Bronchial epithelial cell (primary cell): ENCODE measurements at regions not wholly inside any gene's neighbourhood (a gene's known extent, or its start where the extent isn't known, plus 50 kb on each side); places are given as distances from the start of the nearest gene placed in this dataset.

ENCODE experiments used
- DNase-seq: peaks from one replicate; pipeline ENCODE4 v3.0.0-alpha.2; 2010; ENCODE audit warnings: low read depth
- FAIRE-seq: peaks from 2 replicates; lab custom pipeline; 2011; peaks lifted over from hg19 to GRCh38; lab: Jason Lieb, UNC
- H3K27me3 ChIP-seq: 2 replicates; pipeline ENCODE4 v1.5.1; 2011; ENCODE audit warnings: low read length; ENCODE audit not compliant: control insufficient read depth, insufficient read depth
- H3K36me3 ChIP-seq: 2 replicates; pipeline ENCODE4 v1.5.1; 2011; ENCODE audit warnings: low read length; ENCODE audit not compliant: control insufficient read depth, insufficient read depth
- H3K4me3 ChIP-seq: 2 replicates; pipeline ENCODE4 v1.5.1; 2011; ENCODE audit warnings: mild to moderate bottlenecking, low read depth, low read length, control low read depth
- TF ChIP-seq, protein P1 (sequence below): IDR thresholded peaks from 2 replicates; pipeline ENCODE4 v1.5.1; 2011; ENCODE audit warnings: mild to moderate bottlenecking, moderate library complexity, low read length, control low read depth, inconsistent platforms; ENCODE audit not compliant: insufficient read depth, severe bottlenecking

DNA sequence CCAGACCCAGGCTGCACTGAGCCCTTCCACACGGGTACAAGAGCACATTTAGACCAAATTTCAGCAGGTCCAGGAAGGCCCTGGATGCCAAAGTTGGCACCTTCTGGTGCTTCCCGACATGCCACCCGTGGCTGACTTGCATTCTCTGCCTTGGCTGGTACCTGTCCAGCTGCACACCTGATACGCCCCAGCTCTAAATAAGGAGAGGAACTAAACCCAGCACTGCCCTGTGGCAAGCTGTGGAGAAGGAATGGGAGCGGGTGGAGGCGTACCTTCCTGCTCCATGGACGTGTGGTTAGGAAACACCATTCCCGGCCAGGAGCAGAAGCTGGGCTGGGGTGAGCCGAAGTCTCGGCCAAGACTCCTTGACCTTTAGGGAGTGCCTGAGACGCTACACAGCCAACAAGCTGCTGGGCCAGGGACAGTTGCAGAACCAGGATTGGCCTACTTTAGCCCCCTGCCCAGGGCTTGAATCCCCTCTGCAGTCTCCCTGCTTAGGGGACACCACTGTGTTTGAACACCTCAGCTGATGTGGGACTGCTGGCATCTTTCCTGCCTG is 86.5 kb upstream of the TAF1B start:
- no peak for DNase-seq
- TF ChIP-seq, protein P1, sequence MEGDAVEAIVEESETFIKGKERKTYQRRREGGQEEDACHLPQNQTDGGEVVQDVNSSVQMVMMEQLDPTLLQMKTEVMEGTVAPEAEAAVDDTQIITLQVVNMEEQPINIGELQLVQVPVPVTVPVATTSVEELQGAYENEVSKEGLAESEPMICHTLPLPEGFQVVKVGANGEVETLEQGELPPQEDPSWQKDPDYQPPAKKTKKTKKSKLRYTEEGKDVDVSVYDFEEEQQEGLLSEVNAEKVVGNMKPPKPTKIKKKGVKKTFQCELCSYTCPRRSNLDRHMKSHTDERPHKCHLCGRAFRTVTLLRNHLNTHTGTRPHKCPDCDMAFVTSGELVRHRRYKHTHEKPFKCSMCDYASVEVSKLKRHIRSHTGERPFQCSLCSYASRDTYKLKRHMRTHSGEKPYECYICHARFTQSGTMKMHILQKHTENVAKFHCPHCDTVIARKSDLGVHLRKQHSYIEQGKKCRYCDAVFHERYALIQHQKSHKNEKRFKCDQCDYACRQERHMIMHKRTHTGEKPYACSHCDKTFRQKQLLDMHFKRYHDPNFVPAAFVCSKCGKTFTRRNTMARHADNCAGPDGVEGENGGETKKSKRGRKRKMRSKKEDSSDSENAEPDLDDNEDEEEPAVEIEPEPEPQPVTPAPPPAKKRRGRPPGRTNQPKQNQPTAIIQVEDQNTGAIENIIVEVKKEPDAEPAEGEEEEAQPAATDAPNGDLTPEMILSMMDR: no peak
- peak; percentile 64 for FAIRE-seq
- Histone ChIP-seq H3K4me3 (no peak overlapping the region), H3K27me3 (no peaks in the 10 kb centered on the region), H3K36me3 (no peaks in the 10 kb centered on the region)

DNA sequence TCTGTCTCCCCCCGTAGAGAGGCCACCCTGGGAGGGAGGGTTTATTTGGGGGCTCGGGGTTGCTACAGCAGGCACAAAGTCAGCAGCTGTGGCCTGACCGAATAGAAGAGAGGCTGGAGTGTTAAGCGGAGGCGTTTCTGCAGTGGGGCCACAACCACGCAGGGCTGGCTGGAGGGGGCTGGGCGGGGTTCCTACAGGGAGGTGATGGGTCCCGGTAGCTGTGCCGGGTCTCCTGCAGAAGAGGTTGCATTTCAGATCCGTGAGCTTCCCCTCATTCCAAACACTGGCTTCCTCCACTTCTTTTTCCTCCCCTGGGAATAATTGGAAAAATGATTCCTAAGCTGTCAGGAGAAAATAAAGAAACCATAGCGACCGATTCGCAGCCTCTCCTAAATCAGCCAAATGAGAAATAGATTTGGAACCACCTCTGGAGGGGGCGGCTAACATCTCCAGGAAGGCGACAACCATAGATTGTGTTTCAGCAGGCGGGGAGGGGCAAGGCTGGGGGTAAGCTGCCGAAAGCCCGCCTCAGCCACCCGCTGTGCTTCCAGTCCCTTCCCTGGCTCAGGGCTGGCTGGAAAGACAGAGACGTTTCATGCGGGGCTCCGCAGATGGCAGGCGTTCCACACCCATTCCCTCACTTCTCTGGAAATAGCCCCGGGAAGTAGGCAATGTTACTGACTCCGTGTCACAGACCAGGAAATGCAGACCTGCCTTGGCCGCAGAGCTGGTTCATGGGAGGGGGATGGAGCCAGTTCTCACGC is 85.6 kb upstream of the TAF1B start:
- no peak for FAIRE-seq
- Histone ChIP-seq H3K27me3 (no peaks in the 10 kb centered on the region), H3K4me3 (no peak overlapping the region), H3K36me3 (no peaks in the 10 kb centered on the region)
- TF ChIP-seq, protein P1: no peak
- no peak for DNase-seq

DNA sequence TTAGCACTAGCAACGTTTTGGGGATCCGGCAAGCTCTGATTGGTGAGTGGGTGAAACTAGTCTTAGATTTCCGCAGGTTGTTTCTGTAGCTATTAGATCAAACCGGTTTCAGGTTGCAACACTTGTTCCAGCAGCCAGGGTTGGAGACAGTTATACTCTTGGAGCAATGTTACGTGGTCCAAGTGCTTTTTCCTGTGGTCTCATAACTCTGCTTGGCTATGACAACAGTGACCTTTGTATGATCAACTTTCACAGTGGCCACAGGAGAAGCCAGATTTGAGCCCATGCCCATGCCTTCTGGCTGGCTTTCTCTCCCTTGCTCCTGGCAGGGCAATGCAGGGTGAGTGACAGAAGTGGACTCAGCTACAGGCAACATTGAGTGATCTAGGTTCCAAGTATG is 84.5 kb upstream of the TAF1B start:
- FAIRE-seq (peak; percentile 23), DNase-seq (peak; percentile 65)
- TF ChIP-seq, protein P1: no peak
- Histone ChIP-seq H3K27me3 (no peaks in the 10 kb centered on the region), H3K36me3 (no peaks in the 10 kb centered on the region), H3K4me3 (no peak overlapping the region)

DNA sequence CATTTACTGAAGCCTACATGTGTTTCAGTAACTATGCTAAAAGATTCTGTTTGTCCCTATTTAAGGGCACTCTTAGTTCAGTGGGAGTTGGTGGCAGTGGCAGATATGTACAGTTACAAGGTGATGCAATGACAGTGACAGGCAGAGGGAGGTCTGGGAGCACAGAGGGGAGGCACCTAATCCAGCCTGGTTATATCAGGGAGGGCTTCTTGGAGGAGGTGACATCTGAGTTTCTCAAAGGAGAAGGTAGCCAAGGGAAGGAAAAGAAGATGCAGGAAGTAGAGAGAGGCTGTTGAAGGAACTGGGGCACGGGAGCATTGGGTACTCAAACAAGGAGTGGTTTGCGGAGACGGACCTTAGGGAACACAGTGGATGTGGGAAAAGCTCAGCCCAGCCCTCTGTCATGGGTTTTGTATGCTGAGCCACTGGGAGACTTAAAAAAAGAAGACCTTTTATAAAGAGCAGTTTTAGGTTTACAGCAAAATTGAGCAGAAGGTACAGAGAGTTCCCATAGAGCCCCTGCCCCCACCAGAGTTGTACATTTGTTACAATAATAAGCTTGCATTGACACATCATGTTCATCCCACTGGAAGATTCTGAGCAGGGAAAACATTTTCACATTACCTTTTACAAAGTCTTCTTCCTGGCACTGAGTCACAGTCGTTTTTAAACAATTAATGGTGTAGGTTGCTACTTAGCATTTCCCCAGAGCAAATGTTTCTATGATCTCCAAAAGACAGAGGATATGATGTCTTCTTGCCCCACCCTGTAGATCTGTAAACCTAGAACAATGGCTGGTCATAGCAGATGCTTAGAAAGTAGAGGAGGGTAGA is 83.0 kb upstream of the TAF1B start:
- TF ChIP-seq, protein P1: no peak
- no peaks in the 10 kb centered on the region for H3K27me3 ChIP-seq
- H3K4me3 ChIP-seq: no peak overlapping the region
- FAIRE-seq (no peak), DNase-seq (peak; percentile 54)
- no peaks in the 10 kb centered on the region for H3K36me3 ChIP-seq

DNA sequence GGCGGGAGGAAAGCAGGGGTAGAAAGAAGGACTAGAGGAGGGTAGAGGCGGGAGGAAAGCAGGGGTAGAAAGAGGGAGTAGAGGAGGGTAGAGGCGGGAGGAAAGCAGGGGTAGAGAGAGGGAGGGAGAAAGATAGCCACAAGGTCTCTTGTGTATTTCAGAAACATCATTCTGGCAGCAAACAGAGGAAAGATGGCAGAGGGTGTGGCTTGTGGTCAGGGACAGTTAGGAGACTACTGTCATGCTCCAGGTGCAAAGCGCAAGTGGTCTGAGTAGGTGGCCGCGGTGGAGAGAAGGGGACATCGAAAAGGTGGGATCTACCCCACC is 82.4 kb upstream of the TAF1B start:
- TF ChIP-seq, protein P1: no peak
- no peaks in the 10 kb centered on the region for H3K27me3 ChIP-seq
- no peak overlapping the region for H3K4me3 ChIP-seq
- DNase-seq (no peak), FAIRE-seq (no peak)
- no peaks in the 10 kb centered on the region for H3K36me3 ChIP-seq
